NCI-H146 (cell line): ENCODE measurements at regions not wholly inside any gene's neighbourhood (a gene's known extent, or its start where the extent isn't known, plus 50 kb on each side); places are given as distances from the start of the nearest gene placed in this dataset.

Source experiments
- DNase-seq: peaks from one replicate; lab custom pipeline; 2025; lab: John Stamatoyannopoulos, UW

GRCh38 chr14:95466506-95466905, 49.9 kb downstream of the SYNE3 start:
- DNase-seq = no peak

DNA sequence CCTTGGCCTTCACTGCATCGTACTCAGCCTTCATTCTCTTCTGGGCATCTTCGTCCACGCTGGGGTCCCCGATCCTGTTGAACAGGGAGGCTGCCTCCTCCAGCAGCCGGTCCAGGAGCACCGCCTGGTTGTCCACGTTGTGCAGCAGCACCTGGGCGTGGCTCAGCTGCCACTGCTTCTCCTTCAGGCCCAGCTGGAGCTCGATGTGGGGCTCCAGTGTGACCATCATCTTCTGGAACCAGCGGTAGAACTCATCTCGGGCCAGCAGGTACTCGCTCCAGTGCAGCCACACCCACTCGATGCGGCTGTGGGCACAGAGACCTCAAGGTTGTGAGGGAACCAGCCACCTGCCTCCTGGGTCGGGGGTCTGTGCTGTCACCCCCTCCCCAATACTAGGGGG, 50.5 kb downstream of the SYNE3 start:
- no peak for DNase-seq

DNA sequence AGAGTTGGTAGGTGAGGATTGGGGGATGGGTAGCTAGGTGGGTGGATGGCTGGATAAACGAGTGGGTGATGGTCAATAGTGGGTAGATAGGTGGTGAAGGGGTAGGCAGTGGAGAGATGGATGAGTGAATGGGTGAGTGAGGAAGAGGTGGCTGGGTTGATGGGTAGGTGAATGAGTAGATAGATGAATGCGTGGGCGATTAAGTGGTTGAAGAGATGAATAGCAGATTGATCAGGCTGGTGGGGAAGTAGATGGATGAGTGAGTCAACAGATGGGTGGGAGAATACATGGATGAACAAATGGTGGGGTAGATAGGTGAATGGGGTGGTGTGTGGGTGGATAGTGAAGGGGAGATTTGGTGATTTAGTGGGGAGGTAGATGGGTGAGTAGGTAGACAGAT, 51.1 kb downstream of the SYNE3 start:
- no peak for DNase-seq

- no peak for DNase-seq
Observed at GRCh38 chr14:95464514-95464913, 51.9 kb downstream of the SYNE3 start.

- DNase-seq = no peak
Observed at GRCh38 chr14:95464103-95464502, 52.3 kb downstream of the SYNE3 start.

DNA sequence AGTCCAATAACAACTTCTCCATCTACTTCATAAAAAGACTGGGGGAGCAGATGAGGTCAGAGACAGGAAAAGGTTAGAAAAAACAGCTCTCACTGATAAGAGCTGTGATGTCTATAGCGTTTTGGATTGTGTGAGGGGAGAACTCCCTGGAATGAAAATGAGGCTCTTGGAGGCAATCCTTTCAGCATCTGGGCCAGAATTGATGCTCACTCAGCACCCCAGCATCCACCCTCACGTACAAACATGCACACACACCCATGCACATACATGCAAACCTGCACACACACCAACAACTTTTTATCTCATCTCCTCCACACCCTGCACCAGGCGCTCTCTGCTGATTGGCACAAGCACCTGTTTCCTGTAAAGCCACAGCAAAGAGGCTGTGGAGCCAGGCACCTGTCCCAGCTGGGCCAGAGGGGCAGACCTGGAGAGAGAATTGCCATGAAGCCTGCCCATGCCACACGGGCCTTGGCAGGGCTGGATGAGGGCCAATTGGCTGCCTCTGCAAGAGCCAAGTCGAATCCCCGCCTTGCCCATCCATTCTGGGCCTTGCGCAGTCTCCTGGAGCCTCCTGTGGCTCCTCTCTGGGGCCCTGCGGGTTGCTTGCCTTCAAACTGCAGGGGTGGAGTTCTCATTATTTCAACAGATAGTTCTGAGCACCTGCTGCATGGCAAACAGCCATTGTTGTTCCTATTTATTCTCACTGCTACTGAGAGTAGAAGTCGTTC, 53.1 kb downstream of the SYNE3 start:
- DNase-seq = peak; percentile 92

- DNase-seq = no peak
Observed at GRCh38 chr14:95462491-95462890, 54.0 kb downstream of the SYNE3 start.

- DNase-seq = peak; percentile 93
Observed at GRCh38 chr14:95460647-95461478, 55.6 kb downstream of the SYNE3 start.

GRCh38 chr14:95458906-95459305, 57.5 kb downstream of the SYNE3 start:
- no peak for DNase-seq

GRCh38 chr14:95458459-95458858, 58.0 kb downstream of the SYNE3 start:
- no peak for DNase-seq

DNA sequence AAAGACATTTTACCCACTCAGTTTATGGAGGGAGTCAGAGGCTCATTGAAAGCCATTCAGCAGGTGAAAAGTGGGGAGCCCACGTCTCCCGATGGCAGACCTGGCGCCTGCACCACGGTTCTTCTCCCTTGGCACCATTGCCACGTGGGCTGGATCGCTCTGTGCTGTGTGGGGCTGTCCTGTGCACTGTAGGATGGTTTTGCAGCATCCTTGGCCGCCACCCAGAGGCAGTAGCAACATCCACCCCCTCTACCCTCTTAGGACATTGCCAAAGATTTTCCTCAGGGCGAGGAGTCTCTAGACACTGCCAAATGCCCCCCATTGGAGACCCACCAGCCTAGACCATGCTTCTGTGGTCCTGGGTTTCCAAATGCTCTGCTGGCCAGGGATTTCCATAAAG, 60.2 kb downstream of the SYNE3 start:
- no peak for DNase-seq

- no peak for DNase-seq
Observed at GRCh38 chr14:95455246-95455645, 61.2 kb downstream of the SYNE3 start.

DNA sequence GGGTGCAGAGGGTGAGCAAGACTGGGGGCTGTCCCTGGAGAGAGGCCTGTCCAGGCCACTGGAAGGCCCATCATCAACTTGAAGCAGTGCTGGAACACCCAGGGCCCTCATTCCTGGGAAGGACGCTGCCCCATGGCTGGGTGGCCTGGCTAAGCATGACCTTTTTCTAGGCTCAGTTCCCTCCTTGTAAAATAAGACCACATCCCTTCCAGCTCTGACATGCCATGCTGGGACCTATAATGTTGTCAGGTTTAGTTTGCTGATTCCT, 62.8 kb downstream of the SYNE3 start:
- DNase-seq = no peak

- no peak for DNase-seq
Observed at GRCh38 chr14:95452893-95453712, 63.3 kb downstream of the SYNE3 start.

- no peak for DNase-seq
Observed at GRCh38 chr14:95452176-95452892, 64.1 kb downstream of the SYNE3 start.

GRCh38 chr14:95449131-95449530, 67.3 kb downstream of the SYNE3 start:
- DNase-seq = no peak

GRCh38 chr14:95446470-95446869, 70.0 kb downstream of the SYNE3 start:
- no peak for DNase-seq

DNA sequence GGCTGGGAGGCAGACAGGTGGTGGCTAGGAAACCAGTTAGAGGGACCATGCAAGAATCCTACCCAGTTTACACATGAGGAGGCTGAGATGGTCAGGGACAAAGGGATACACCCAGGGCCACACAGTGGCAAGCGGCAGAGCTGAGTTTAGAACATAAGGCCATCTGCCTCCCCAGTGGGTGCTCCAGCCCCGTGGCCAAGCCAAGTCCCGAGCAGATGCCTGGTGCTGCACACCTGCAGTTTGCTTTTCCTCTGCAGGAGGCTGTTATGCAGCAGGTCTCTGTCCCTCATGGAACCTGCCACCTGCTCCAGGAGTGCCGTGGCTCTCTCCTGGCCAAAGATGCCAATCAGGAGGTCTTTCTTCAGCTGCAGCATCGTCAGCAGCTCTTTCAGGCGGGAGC, 70.8 kb downstream of the SYNE3 start:
- DNase-seq = peak; percentile 90

- DNase-seq = peak; percentile 34
Observed at GRCh38 chr14:95445161-95445560, 71.3 kb downstream of the SYNE3 start.

DNA sequence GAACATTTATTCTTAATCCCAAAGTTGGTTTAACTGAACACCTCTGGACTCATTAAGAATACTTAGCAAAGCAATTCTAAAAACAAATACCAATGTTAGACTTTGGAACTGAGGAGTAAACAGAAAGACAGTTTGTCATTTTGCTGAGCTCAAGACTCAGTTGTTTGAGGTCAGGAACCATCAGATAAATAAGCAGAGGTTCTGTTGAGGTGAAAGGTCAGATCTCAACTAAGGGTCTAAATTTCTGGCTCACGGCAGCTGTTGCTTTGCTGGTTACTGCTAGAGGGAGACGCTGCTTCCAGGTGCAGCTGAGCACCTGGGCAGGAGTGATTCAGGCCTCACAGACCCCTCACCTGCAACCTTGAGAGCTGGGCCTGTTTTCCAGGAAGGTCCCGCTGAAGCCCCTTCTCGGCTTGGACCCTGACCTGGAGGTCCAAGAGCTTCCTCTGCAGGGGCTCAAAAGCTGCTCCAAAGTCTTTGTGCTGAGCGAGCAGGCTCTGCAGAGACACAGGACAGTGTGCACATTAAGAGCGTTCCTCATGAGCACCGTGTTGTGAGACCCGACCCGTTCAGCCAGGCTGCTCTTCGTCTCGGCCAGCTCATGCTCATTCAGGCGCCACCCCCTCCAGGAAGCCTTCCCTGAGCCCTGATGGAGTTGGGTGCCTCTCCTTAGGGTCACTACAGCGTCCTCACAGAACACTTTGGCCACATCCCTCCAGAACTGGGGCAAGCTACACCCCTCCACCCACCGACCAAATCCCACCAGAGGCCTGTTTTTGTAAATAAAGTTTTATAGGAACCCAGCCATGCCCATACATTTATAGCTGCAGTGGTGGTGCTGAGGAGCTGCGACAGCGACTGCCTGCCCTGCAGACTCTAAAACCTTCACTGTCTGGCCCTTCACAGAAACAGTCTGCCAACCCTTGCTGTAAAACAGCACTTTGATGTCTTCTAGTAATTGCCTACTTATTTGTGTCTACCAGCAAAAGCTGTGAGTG, 72.0 kb downstream of the SYNE3 start:
- DNase-seq = no peak

GRCh38 chr14:95442633-95443021, 73.8 kb downstream of the SYNE3 start:
- peak; percentile 77 for DNase-seq
